B cell (primary cell): ENCODE measurements at regions not wholly inside any gene's neighbourhood (a gene's known extent, or its start where the extent isn't known, plus 50 kb on each side); places are given as distances from the start of the nearest gene placed in this dataset.

Source experiments
- ATAC-seq: fragments of 200-7000 bp; cut with Tn5 transposase; one replicate; pipeline ENCODE4 v1.10.0; 2021; ENCODE audit warnings: low read depth, mild to moderate bottlenecking, moderate number of reproducible peaks, moderate library complexity
- CTCF ChIA-PET: fragments of 350-600 bp; sonication (Branson Sonifier 250); formaldehyde crosslinking; loops from one replicate; lab custom pipeline; 2021; ENCODE audit warnings: antibody characterized with exemption, inconsistent platforms; lab: Charles Lee
- POLR2A ChIA-PET: fragments of 350-600 bp; sonication (Branson Sonifier 250); formaldehyde crosslinking; loops from one replicate; lab custom pipeline; 2021; ENCODE audit warnings: antibody characterized with exemption; lab: Charles Lee
- DNase-seq: peaks from one replicate; pipeline ENCODE4 v3.0.0; 2013
- H2AFZ ChIP-seq: 2 replicates; pipeline ENCODE4 v1.6.1; 2012; ENCODE audit warnings: mild to moderate bottlenecking, low read depth, low read length; ENCODE audit not compliant: insufficient read depth, poor library complexity, severe bottlenecking
- H3K27ac ChIP-seq, 2 donors: 1 replicate in 1 of 2; 2 replicates in 1 of 2; pipeline ENCODE4 v1.5.1; 2012 to 2013; ENCODE audit warnings: low read length in 2 of 2, mild to moderate bottlenecking in 2 of 2, moderate library complexity in 1 of 2
- H3K27me3 ChIP-seq, 4 experiments: fragments of 200-600 bp in 1 of 4; sonication (generic) in 1 of 4; replicated peaks in 1 of 4; 1 replicate in 2 of 4; 2 replicates in 2 of 4; pipeline versions ENCODE4 v1.6.1 to v1.7.0; 2013 to 2016; ENCODE audit warnings: low read length in 3 of 4, mild to moderate bottlenecking in 2 of 4, mixed read lengths in 1 of 4, moderate library complexity in 1 of 4; ENCODE audit not compliant: insufficient read depth in 4 of 4, control insufficient read depth in 3 of 4; ENCODE audit errors: control extremely low read depth in 1 of 4
- H3K36me3 ChIP-seq, 2 experiments: replicated peaks in 1 of 2; 1 replicate in 1 of 2; 2 replicates in 1 of 2; pipeline versions ENCODE4 v1.6.1 to v1.7.1; 2013; ENCODE audit warnings: low read length in 1 of 2; ENCODE audit not compliant: insufficient read depth in 2 of 2, control insufficient read depth in 1 of 2; ENCODE audit errors: control extremely low read depth in 1 of 2, extremely low read depth in 1 of 2
- H3K4me1 ChIP-seq, 2 donors: fragments of 200-600 bp in 1 of 2; sonication (generic) in 1 of 2; 1 replicate in 1 of 2; 2 replicates in 1 of 2; pipeline versions ENCODE4 v1.5.1 to v1.6.1; 2013 to 2017; ENCODE audit warnings: low read length in 2 of 2; ENCODE audit not compliant: control insufficient read depth in 2 of 2, insufficient read depth in 2 of 2
- H3K4me2 ChIP-seq: replicated peaks from 2 replicates; pipeline ENCODE3; 2012; ENCODE audit warnings: mild to moderate bottlenecking, low read depth, low read length; ENCODE audit not compliant: poor library complexity, severe bottlenecking
- H3K4me3 ChIP-seq, 5 experiments: fragments of 200-600 bp in 1 of 5; sonication (generic) in 1 of 5; 1 replicate in 3 of 5; 2 replicates in 2 of 5; pipeline versions ENCODE4 v1.5.1 to v1.7.0; 2011 to 2016; ENCODE audit warnings: low read length in 4 of 5, mild to moderate bottlenecking in 4 of 5, low read depth in 2 of 5, control low read depth in 1 of 5, moderate library complexity in 1 of 5; ENCODE audit not compliant: insufficient read depth in 1 of 5; ENCODE audit errors: control extremely low read depth in 1 of 5, extremely low read depth in 1 of 5
- H3K79me2 ChIP-seq: fragments of 200-600 bp; sonication (generic); one replicate; pipeline ENCODE4 v1.6.0; 2016; ENCODE audit warnings: low read length; ENCODE audit not compliant: control insufficient read depth, insufficient read depth
- H3K9ac ChIP-seq: fragments of 200-600 bp; sonication (generic); 2 replicates; pipeline ENCODE4 v1.6.1; 2017; ENCODE audit warnings: mild to moderate bottlenecking, low read length, moderate library complexity
- H3K9me3 ChIP-seq, 3 donors: one replicate each; pipeline versions ENCODE4 v1.6.1 to v1.7.1; 2013; ENCODE audit warnings: low read length in 2 of 3; ENCODE audit not compliant: control insufficient read depth in 2 of 3, insufficient read depth in 1 of 3; ENCODE audit errors: control extremely low read depth in 1 of 3
- H4K20me1 ChIP-seq: 2 replicates; pipeline ENCODE4 v1.6.0; 2012; ENCODE audit warnings: mild to moderate bottlenecking, low read length; ENCODE audit not compliant: insufficient read depth, control insufficient read depth, poor library complexity, severe bottlenecking
- H3K27ac Mint-ChIP-seq: one replicate; pipeline ENCODE4 v1.8.0; 2021; ENCODE audit warnings: mixed read lengths
- H3K27me3 Mint-ChIP-seq: one replicate; pipeline ENCODE4 v1.8.0; 2021; ENCODE audit warnings: mixed read lengths
- H3K4me1 Mint-ChIP-seq: one replicate; pipeline ENCODE4 v1.8.0; 2021; ENCODE audit warnings: mixed read lengths
- H3K4me3 Mint-ChIP-seq: one replicate; pipeline ENCODE4 v1.8.0; 2021; ENCODE audit warnings: mixed read lengths
- H3K9me3 Mint-ChIP-seq: one replicate; pipeline ENCODE4 v1.8.0; 2022; ENCODE audit warnings: mixed read lengths; ENCODE audit not compliant: insufficient read depth
- EZH2 ChIP-seq: IDR thresholded peaks from 2 replicates; pipeline ENCODE4 v1.6.1; 2012; ENCODE audit warnings: borderline replicate concordance, low read depth, mild to moderate bottlenecking, moderate library complexity, low read length; ENCODE audit not compliant: insufficient read depth, poor library complexity, severe bottlenecking
- WGBS: methylation state at CpG from one replicate; pipeline ENCODE4 v1.1.5; 2013; ENCODE audit warnings: missing lambda C conversion rate; ENCODE audit not compliant: insufficient coverage; 5-methylcytosine and 5-hydroxymethylcytosine counted together
- intact Hi-C: fragments of 100-400 bp; cut with micrococcal nuclease; formaldehyde crosslinking; loops from one replicate; pipeline ENCODE4 v1.10.0; 2022
- TF ChIP-seq, protein P1 (sequence below): fragments of 200-600 bp; IDR thresholded peaks from one replicate; pipeline ENCODE4 v1.8.0; 2022; ENCODE audit warnings: antibody characterized with exemption, mild to moderate bottlenecking

DNA sequence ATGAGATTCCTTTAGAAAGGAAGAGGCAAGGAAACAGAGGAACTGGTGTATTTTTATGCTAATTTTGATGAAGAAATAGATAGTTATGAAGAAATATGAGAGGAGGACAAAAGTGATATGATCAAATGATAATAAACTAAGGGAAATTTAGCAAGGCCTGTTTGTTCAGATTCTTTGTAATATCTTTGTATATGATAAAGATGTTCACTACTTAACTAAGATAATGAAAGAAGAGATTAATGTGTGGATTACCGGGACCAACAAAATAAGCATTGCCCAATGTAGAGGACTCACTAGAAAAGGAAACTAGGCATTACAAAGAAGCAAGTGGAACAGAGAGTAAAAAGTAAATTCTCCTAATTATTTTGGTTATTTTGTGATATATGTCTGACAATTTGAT, 99.0 kb upstream of the FIGN start:
- no peaks in the 10 kb centered on the region for H4K20me1 ChIP-seq
- no peaks in the 10 kb centered on the region for H3K36me3 ChIP-seq
- no peak overlapping the region for H3K9ac ChIP-seq
- no CpG with 5 or more reads among the region's 1 CpG for WGBS
- no peak overlapping the region for H3K4me3 Mint-ChIP-seq
- no peaks in the 10 kb centered on the region for H3K79me2 ChIP-seq
- ATAC-seq (no peak), DNase-seq (no peak)
- intact Hi-C loops, result no loop called here
- peaks cover 0 to 4% (median 0%) of the 10 kb centered on the region in 3 donors for H3K9me3 ChIP-seq
- no peaks in the 10 kb centered on the region for H3K4me1 Mint-ChIP-seq
- H2AFZ ChIP-seq, result no peak overlapping the region
- H3K4me1 ChIP-seq, result no peaks in the 10 kb centered on the region
- H3K4me2 ChIP-seq, result no peak overlapping the region
- H3K27me3 Mint-ChIP-seq, result no peaks in the 10 kb centered on the region
- no peaks in the 10 kb centered on the region for H3K9me3 Mint-ChIP-seq
- TF ChIP-seq, protein P1, sequence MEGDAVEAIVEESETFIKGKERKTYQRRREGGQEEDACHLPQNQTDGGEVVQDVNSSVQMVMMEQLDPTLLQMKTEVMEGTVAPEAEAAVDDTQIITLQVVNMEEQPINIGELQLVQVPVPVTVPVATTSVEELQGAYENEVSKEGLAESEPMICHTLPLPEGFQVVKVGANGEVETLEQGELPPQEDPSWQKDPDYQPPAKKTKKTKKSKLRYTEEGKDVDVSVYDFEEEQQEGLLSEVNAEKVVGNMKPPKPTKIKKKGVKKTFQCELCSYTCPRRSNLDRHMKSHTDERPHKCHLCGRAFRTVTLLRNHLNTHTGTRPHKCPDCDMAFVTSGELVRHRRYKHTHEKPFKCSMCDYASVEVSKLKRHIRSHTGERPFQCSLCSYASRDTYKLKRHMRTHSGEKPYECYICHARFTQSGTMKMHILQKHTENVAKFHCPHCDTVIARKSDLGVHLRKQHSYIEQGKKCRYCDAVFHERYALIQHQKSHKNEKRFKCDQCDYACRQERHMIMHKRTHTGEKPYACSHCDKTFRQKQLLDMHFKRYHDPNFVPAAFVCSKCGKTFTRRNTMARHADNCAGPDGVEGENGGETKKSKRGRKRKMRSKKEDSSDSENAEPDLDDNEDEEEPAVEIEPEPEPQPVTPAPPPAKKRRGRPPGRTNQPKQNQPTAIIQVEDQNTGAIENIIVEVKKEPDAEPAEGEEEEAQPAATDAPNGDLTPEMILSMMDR, result no peak
- no peak for TF ChIP-seq EZH2
- H3K4me3 ChIP-seq, result no peak overlapping the region
- ChIA-PET POLR2A (no interaction called here), CTCF (no interaction called here)
- H3K27ac ChIP-seq, result no peak overlapping the region
- no peaks in the 10 kb centered on the region for H3K27me3 ChIP-seq
- no peak overlapping the region for H3K27ac Mint-ChIP-seq

GRCh38 chr2:163834221-163834620, 98.4 kb upstream of the FIGN start:
- Histone ChIP-seq H3K79me2 (no peaks in the 10 kb centered on the region), H4K20me1 (no peaks in the 10 kb centered on the region), H3K27ac (no peak overlapping the region), H3K36me3 (no peaks in the 10 kb centered on the region), H3K9me3 (peaks cover 0 to 4% (median 0%) of the 10 kb centered on the region in 3 donors), H2AFZ (no peak overlapping the region), H3K27me3 (no peaks in the 10 kb centered on the region), H3K4me1 (no peaks in the 10 kb centered on the region), H3K4me3 (no peak overlapping the region), H3K9ac (no peak overlapping the region), H3K4me2 (no peak overlapping the region)
- Mint-ChIP-seq H3K9me3 (no peaks in the 10 kb centered on the region), H3K27me3 (no peaks in the 10 kb centered on the region), H3K4me3 (no peak overlapping the region), H3K4me1 (no peaks in the 10 kb centered on the region), H3K27ac (no peak overlapping the region)
- ChIA-PET CTCF (no interaction called here), POLR2A (no interaction called here)
- no peak for ATAC-seq
- DNase-seq, result no peak
- TF ChIP-seq, protein P1, result no peak
- no peak for TF ChIP-seq EZH2
- intact Hi-C loops, result no loop called here
